Stimulated activated CD8-positive, alpha-beta memory T cell treated with anti-CD3 and anti-CD28 coated beads, Interleukin-12 subunit alpha, Interleukin-12 subunit beta, amount 100 ng/mL, for 24 hours (primary cell): ENCODE measurements at regions not wholly inside any gene's neighbourhood (a gene's known extent, or its start where the extent isn't known, plus 50 kb on each side); places are given as distances from the start of the nearest gene placed in this dataset.
"Not testable (repeated sequence)": the region's sequence is repeated elsewhere in the genome, so short reads cannot be mapped to it uniquely, and the experiment has no call there.

Experiments used
- DNase-seq: peaks from one replicate; pipeline ENCODE4 v3.0.0-alpha.2; 2020; ENCODE audit errors: extremely low read depth

GRCh38 chr4:130772966-130773365 is 1677.0 kb downstream of the C4orf33 start:
- DNase-seq: not testable (repeated sequence)

DNA sequence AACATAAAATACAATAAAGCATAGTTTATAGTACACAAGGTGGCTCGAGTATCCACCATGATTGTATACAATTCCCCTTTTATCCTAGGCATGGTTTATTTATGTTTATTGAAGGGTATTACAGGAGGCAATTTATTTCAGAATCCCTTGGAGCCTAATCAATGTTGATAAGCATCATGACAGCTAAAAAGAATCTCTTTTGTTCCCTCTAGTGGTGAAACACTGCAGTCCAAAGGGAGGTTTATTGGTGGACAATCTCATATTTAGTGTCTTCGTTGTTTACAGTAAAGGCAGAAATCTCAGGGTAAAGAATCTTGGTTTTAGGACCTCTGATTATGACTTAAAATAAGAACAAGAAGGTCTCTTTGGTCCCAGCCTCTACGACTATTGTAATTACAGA is 1712.5 kb downstream of the C4orf33 start:
- no peak for DNase-seq

DNA sequence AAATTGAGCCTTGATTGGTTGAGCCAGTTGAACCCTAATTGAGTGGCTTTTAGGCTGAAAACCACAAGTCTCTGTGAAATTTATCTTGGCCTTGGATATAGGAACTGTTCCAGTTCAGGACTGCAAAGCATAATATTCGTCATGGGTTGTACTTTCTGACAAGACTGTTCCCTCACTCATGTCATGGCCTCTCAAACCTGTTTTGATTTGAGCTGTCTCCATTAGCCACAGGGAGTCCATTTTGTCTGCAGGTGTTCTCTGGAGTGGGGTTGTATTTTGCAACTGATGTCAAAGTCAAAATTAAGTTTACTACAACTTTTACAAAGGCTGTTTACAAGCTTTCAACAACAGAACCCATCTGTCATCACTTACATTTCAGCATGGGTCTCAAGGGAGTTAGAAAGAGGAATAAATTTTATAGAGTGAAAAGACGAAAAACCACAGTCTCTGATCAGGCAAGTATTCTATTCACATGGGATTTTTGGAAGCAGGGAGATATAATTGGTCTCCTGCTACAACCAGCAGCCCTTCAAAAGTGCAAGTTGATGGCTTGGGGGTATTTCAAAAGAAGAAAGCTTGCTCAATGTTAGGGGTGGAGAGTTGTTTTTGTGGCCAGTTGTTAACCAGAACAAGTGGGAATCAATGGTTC is 1716.3 kb downstream of the C4orf33 start:
- DNase-seq: no peak

GRCh38 chr4:130814896-130815295 is 1718.9 kb downstream of the C4orf33 start:
- DNase-seq: no peak

DNA sequence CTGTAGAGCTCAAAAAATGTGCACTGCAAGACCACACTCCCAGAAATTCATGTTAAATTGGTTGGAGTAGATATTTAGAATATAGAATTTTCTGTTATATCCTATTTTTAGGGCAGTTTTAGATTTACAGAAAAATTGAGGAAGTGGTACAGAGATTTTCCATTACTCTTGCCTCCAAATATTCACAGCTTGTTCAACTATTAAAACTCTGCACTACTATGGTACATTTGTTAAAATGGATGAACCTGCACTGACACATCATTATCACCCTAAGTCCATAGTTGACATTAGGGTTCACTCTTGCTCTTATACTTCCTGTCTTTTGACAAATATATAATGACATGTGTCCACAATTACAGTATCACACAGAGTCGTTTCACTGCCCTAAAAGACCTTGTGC is 1724.5 kb downstream of the C4orf33 start:
- no peak for DNase-seq

DNA sequence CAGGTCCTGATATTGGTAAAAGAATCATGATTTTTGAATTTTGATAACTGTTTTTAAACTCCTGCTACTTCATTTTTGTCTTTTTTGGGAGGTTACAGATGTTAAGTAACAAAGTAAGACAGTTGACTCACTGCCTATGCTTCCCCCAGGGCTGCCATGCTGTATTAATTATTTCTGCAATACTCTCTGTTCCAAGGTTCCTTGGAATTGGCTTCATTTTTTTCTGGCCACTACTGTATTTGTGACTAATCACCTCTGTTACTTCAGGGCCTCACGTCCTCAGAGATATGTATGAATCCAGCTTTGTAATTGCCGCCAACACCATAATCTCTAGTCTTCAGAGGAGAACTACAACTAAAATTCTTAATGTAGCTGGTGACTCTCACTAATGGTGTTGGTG is 1729.3 kb downstream of the C4orf33 start:
- DNase-seq: no peak

GRCh38 chr4:130850019-130850524 is 1754.1 kb downstream of the C4orf33 start:
- DNase-seq: no peak

- DNase-seq: no peak
These were observed 1755.2 kb downstream of the C4orf33 start for GRCh38 chr4:130851107-130851506.

GRCh38 chr4:130851932-130852331 is 1756.0 kb downstream of the C4orf33 start:
- no peak for DNase-seq

- DNase-seq: no peak
These were observed 1759.6 kb downstream of the C4orf33 start for GRCh38 chr4:130855533-130855932.

GRCh38 chr4:130859991-130860390 is 1764.0 kb downstream of the C4orf33 start:
- DNase-seq: no peak

DNA sequence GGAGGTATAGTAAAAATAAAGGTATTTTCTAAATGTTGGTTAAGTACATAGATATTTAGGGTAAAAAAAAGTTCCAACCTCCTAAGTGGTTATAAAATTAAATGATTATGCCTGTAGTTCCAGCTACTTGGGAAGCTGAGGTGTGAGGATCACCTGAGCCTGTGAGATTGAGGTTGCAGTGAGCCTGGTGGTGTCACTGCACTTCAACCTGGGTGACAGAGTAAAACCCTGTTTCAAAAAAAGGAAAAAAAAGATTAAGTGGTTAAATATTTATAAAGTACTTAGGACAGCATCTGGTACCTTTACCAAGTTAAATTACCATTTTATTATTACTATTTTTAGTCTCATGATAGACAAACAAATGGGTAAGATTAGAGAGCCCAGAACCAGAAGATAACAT is 1801.0 kb downstream of the C4orf33 start:
- DNase-seq: no peak

GRCh38 chr4:130901321-130901720 is 1805.4 kb downstream of the C4orf33 start:
- no peak for DNase-seq

- DNase-seq: no peak
These were observed 1827.0 kb downstream of the C4orf33 start for GRCh38 chr4:130922955-130923354.

- no peak for DNase-seq
These were observed 1859.6 kb downstream of the C4orf33 start for GRCh38 chr4:130955520-130955919.

- DNase-seq: no peak
These were observed 1889.4 kb downstream of the C4orf33 start for GRCh38 chr4:130985371-130985770.

DNA sequence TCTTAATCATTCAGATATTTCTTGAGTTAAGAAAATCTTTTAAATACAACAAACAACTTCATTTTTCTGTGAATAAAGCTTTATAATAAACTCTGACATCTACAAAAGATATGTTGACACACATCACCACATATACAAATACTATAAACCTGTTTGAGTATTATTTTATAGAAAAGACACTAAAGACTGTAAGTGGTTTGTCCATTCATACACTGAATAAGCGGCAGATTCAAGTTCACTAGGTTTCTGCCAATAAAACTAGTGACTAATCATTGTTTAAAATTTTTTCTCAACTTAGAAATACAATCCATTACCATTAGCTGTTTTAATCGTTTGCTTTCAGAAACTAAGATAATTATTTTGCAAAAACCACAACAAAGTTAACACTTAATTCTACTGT is 1900.0 kb downstream of the C4orf33 start:
- no peak for DNase-seq

DNA sequence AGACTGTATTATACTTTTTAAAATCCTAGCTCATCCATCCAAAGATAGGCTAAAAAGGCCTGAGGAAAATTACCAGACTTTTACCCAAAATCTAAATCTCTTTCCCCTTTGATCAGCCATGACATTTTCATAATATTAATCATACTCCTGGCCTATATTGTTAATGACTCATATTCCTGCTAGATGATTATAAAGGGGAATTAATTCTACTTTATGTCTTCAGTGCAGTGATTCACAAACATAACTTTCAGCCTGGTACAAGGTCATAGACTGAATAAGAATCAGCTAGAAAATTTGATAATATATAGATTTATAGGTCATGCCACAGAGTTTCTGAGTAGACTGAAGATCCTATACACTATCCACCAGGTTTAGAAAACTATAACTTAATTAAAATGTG is 1905.4 kb downstream of the C4orf33 start:
- DNase-seq: no peak

DNA sequence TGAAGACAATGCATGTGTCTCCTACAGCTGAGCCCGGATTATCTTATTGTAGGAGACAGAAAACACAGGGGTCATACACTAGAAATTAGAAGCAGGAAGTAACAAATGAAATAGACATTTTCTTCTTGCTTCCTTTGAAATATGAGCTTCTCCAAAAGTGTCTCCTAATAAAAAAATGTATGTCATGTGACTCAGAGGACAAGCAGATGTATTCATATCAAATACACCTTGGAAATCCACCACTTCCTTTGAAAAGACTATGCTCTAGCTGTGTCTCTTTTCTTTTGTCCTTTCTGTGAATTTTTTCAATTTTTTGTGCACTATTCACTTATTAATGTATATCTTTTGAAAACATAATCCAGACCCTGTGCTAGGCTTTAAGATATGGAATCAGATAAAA is 1906.2 kb downstream of the C4orf33 start:
- DNase-seq: no peak

- no peak for DNase-seq
These were observed 1910.4 kb downstream of the C4orf33 start for GRCh38 chr4:131006388-131006787.

GRCh38 chr4:131011961-131012360 is 1916.0 kb downstream of the C4orf33 start:
- not testable (repeated sequence) for DNase-seq

- DNase-seq: no peak
These were observed 1917.3 kb downstream of the C4orf33 start for GRCh38 chr4:131013226-131013625.

DNA sequence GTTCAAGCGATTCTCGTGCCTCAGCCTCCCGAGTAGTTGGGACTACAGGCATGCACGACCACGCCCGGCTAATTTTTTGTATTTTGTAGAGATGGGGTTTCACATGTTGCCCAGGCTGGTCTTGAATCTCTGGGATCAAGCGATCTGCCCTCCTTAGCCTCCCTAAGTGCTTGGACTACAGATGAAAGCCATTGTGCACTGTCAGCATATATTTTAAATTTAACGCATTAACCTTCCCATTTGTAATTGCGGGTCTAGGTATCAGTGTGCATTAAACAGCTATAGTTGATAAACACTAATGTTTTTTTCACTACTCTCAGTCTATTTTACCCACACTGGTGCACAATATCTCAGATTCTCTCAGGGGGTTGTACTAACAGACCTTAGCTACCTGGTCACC is 1930.8 kb downstream of the C4orf33 start:
- no peak for DNase-seq

DNA sequence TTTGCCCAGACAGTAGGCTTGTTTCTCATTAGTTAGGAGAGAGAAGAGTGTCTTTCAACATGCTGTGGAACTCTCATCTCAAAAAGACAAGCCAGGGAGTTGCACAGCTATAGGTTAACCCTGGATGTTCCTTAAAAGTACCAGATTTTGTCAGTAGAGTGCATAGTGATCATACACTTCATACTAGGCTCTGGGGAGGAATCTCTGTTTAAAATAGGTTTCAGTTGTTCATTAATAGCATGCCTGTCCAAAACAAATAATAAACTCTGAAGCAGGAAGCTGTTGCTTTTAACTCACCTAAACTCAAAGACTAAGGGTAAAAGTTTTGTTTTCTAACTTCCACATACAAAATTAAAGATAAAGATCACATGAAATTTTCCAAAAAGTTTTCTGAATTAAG is 1948.4 kb downstream of the C4orf33 start:
- no peak for DNase-seq
